ENCODE measurements at regions not wholly inside any gene's neighbourhood (a gene's known extent, or its start where the extent isn't known, plus 50 kb on each side); places are given as distances from the start of the nearest gene placed in this dataset.
"Not testable (repeated sequence)": the region's sequence is repeated elsewhere in the genome, so short reads cannot be mapped to it uniquely, and the experiment has no call there.

DNA sequence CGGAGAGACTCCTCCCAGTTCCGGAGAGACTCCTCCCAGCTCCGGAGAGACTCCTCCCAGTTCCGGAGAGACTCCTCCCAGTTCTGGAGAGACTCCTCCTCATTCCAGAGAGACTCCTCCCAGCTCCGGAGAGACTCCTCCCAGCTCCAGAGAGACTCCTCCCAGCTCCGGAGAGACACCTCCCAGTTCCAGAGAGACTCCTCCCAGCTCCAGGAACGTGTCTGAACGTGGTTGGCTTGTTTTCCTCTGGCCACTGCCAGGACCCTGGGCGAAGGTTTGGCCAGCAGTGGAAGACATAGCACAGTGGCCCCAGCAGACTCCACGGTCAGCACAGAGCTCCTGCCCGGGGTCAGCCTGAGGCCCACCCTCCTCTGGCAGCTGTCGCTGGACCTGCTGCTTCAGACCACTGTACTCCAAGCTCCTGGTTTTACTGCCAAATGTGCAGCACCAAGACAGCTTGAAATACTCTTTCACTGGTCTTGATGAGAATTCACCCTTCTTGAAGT, 122.3 kb upstream of the AFDN start:
- Histone ChIP-seq H3K9ac (ENCODE audit: low read length) (no peak overlapping the region), H3K9me3 (ENCODE audit: control insufficient read depth, insufficient read depth, low read depth, low read length) (no peaks in the 10 kb centered on the region), H3K4me1 (ENCODE audit: control insufficient read depth, insufficient read depth, low read length) (peaks cover 9% of the 10 kb centered on the region), H3K27ac (ENCODE audit: low read depth, low read length) (no peak overlapping the region), H3K27me3 (ENCODE audit: control insufficient read depth, insufficient read depth, low read length) (no peaks in the 10 kb centered on the region), H3K36me3 (ENCODE audit: control insufficient read depth, insufficient read depth, low read length) (no peaks in the 10 kb centered on the region), H3K4me3 (ENCODE audit: low read depth, low read length) (no peak overlapping the region)

DNA sequence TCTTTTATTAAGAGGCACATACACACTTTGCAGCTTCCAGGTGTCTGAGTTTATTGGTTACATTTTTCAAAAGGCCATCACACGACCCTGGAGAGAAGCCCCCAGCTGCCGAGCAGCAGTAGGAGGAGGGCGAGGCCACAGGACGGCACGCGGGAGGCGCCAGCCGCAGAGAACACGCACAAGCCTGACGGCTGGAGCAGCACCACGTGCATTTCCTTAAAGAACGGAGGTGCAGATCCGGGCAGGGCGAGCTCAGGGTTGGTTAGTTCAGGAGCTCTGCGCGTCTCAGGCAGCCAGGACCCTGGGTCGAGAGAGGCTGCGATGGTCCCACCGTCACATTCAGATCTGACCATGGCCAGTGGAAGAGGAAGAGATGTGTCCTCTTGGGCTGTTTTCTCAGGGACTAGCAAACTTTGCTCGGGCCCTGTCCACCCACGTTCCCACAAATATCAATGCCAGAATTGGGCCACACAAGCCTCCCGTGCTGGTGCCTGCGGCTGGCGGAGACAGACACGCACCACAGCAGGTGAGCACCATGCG, 121.4 kb upstream of the AFDN start:
- Histone ChIP-seq H3K27me3 (ENCODE audit: control insufficient read depth, insufficient read depth, low read length) (no peaks in the 10 kb centered on the region), H3K4me3 (ENCODE audit: low read depth, low read length) (no peak overlapping the region), H3K9me3 (ENCODE audit: control insufficient read depth, insufficient read depth, low read depth, low read length) (no peaks in the 10 kb centered on the region)

DNA sequence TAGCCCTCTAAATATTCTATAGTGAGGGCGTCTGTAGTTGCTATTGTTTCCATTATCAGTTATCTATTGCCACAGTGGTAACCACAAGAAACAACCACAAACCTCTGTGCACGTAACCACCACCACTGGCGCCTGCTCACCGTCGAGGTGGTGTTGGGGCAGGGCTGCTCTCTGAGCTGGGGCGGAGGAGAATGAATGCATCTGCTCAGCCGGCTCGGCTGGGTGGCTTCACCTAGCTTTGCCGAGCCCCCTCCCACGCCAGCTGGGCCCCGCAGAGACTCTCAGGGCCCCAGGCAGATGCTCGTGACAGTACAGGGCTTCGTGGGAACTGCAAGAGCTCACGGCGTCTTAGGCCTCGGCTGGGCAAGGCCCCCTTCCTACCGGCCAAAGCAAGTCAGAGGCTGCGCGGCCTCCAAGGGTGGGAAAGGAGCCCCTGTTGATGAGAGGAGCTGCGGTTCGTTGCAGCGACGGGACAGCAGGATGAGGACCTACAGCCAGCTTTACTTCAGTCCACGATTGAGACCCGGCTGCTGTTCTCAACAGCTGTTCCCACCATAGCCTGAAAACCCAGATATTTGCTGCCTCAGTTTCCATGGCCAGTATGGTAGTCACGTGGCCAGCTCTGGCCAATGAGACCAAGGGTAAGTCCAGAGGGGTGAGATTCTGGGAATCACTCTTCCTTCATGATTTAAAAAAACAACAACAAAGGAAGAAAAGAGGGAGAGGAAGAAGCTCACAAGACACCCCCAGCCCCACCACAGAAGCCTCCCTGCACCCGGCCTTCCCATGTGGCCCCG, 120.2 kb upstream of the AFDN start:
- no peaks in the 10 kb centered on the region; the same call in 1 of the 2 replicates for H3K4me1 ChIP-seq (ENCODE audit: control insufficient read depth, insufficient read depth, low read length)
- no peaks in the 10 kb centered on the region for H3K27me3 ChIP-seq (ENCODE audit: control insufficient read depth, insufficient read depth, low read length)
- H3K9ac ChIP-seq (ENCODE audit: low read length), result no peak overlapping the region
- no peaks in the 10 kb centered on the region for H3K36me3 ChIP-seq (ENCODE audit: control insufficient read depth, insufficient read depth, low read length)
- no peak overlapping the region for H3K27ac ChIP-seq (ENCODE audit: low read depth, low read length)
- H3K4me3 ChIP-seq (ENCODE audit: low read depth, low read length), result no peak overlapping the region
- H3K9me3 ChIP-seq (ENCODE audit: control insufficient read depth, insufficient read depth, low read depth, low read length), result no peaks in the 10 kb centered on the region

More for the DNA sequence above, 121.4 kb upstream of the AFDN start:
- Histone ChIP-seq H3K4me1 (ENCODE audit: control insufficient read depth, insufficient read depth, low read length) (peaks cover 1% of the 10 kb centered on the region; the same call in 1 of the 2 replicates), H3K36me3 (ENCODE audit: control insufficient read depth, insufficient read depth, low read length) (no peaks in the 10 kb centered on the region), H3K9ac (ENCODE audit: low read length) (no peak overlapping the region), H3K27ac (ENCODE audit: low read depth, low read length) (no peak overlapping the region)

DNA sequence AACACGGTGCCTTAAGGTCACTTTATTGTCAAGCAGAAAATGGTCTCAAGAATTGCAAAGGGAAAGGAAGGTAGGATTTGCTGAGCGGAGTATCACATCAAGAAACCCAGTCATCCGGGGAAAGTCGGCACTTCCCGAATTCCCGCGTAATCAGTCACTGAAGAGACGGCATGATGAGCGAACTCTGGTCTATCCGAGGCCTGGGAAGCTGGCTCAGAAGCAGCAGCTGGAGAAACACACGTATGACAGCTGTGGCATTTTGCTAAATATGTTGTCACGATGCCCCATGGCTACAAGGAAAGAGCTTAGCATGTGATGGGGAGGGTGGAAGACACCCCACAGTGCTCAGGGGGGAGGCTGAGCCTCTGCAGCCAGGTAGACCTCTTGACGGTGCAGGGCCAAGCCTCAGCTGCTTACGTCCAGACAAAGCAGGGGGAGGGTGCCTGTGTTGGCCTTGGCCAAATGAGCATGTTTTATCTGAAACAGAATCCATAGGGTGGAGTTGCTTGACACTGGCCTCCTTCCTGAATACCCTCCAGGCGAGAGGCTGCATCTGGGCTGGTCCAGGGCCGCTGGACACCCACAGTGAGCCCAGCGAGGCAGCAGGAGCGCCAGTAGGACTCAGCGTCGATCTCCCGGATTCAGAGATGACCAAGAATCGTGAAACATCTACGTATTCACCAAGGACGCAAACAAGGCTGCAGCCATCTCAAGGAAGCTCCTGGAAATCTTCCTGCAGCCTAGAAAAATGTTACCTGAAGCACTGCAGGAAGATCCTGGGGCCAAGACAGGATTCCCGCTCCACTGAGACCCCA, 118.8 kb upstream of the AFDN start:
- H3K9me3 ChIP-seq (ENCODE audit: control insufficient read depth, insufficient read depth, low read depth, low read length), result no peaks in the 10 kb centered on the region
- no peak overlapping the region for H3K4me3 ChIP-seq (ENCODE audit: low read depth, low read length)
- no peak overlapping the region for H3K27ac ChIP-seq (ENCODE audit: low read depth, low read length)
- no peaks in the 10 kb centered on the region for H3K27me3 ChIP-seq (ENCODE audit: control insufficient read depth, insufficient read depth, low read length)
- no peak overlapping the region for H3K9ac ChIP-seq (ENCODE audit: low read length)
- H3K36me3 ChIP-seq (ENCODE audit: control insufficient read depth, insufficient read depth, low read length), result no peaks in the 10 kb centered on the region
- peaks cover 3% of the 10 kb centered on the region; the same call in 1 of the 2 replicates for H3K4me1 ChIP-seq (ENCODE audit: control insufficient read depth, insufficient read depth, low read length)

DNA sequence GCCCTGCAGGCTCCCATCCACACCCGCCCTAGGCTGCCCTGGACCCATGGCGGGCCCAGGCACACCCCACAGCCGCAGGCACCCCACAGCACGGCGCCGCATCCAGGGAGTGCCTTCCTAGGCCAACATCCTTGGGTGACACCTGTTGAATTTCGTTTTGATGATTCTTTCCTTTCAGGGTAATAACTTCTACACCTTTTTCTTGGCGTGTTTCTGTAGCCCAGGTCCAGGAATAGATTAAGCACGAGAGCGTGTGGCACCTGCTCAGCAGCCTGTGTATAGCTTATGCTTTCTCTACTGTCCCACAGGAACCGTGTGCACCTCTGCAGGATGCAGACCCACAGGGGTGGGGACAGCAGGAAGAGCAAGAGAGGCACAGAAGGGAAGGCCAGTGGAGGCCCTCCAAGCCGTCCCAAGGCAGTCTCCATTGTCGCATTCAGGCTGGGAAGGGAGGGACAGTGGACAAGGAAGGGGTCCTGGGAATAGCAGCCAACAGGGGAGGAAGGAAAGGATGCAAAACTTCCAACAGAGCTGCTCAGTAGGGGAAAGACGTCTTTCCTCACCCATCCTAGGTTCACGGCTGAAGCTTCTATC, 118.1 kb upstream of the AFDN start:
- Histone ChIP-seq H3K36me3 (ENCODE audit: control insufficient read depth, insufficient read depth, low read length) (no peaks in the 10 kb centered on the region), H3K4me1 (ENCODE audit: control insufficient read depth, insufficient read depth, low read length) (peaks cover 10% of the 10 kb centered on the region; the same call in 1 of the 2 replicates), H3K9ac (ENCODE audit: low read length) (no peak overlapping the region), H3K27ac (ENCODE audit: low read depth, low read length) (no peak overlapping the region), H3K27me3 (ENCODE audit: control insufficient read depth, insufficient read depth, low read length) (no peaks in the 10 kb centered on the region), H3K9me3 (ENCODE audit: control insufficient read depth, insufficient read depth, low read depth, low read length) (no peaks in the 10 kb centered on the region), H3K4me3 (ENCODE audit: low read depth, low read length) (no peak overlapping the region)

DNA sequence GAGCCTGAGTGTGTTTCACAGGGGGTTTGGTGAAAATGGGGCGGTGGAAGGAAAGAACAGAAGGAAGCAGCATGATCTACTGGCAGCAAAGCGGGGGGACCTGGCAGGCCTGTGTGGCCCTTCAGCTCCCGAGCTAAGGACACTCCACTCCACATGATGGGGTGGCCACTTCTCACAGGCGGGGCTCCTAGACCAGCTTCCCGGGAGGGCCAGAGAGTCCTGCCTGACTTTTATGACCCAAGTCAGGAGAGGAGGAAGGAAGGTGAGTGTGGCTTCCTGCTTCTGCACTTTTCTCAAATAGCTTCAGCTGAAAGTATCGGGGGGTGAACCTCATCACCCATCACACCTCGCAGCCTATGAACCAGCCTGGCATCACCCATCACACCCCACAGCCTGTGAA, 117.5 kb upstream of the AFDN start:
- no peaks in the 10 kb centered on the region for H3K9me3 ChIP-seq (ENCODE audit: control insufficient read depth, insufficient read depth, low read depth, low read length)
- H3K27me3 ChIP-seq (ENCODE audit: control insufficient read depth, insufficient read depth, low read length), result no peaks in the 10 kb centered on the region
- H3K4me1 ChIP-seq (ENCODE audit: control insufficient read depth, insufficient read depth, low read length), result peaks cover 16% of the 10 kb centered on the region; the same call in 1 of the 2 replicates
- no peak overlapping the region for H3K27ac ChIP-seq (ENCODE audit: low read depth, low read length)
- no peaks in the 10 kb centered on the region for H3K36me3 ChIP-seq (ENCODE audit: control insufficient read depth, insufficient read depth, low read length)
- H3K4me3 ChIP-seq (ENCODE audit: low read depth, low read length), result no peak overlapping the region
- no peak overlapping the region for H3K9ac ChIP-seq (ENCODE audit: low read length)

DNA sequence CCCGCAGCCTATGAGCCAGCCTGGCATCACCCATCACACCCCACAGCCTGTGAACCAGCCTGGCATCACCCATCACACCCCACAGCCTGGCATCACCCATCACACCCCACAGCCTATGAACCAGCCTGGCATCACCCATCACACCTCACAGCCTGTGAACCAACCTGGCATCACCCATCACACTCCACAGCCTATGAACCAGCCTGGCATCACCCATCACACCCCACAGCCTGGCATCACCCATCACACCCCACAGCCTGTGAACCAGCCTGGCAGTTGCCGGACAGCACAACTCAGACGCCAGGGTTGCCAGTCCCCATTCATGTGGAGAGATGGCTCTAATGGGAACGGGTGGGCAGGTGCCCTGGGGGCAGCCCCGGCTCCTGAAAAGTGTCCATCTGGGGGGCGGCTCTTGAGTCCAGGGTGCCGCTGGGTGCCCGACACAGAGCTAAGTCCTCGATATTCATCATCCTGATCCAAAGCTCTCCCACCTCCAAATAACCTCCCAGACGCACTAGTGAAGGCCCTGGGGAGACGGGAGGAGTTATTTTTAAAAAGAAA, 116.9 kb upstream of the AFDN start:
- H3K27me3 ChIP-seq (ENCODE audit: control insufficient read depth, insufficient read depth, low read length); H3K27ac ChIP-seq (ENCODE audit: low read depth, low read length); H3K9me3 ChIP-seq (ENCODE audit: control insufficient read depth, insufficient read depth, low read depth, low read length); H3K9ac ChIP-seq (ENCODE audit: low read length); H3K36me3 ChIP-seq (ENCODE audit: control insufficient read depth, insufficient read depth, low read length); H3K4me3 ChIP-seq (ENCODE audit: low read depth, low read length): not testable (repeated sequence)
- peaks cover 18% of the 10 kb centered on the region; the same call in 1 of the 2 replicates for H3K4me1 ChIP-seq (ENCODE audit: control insufficient read depth, insufficient read depth, low read length)

DNA sequence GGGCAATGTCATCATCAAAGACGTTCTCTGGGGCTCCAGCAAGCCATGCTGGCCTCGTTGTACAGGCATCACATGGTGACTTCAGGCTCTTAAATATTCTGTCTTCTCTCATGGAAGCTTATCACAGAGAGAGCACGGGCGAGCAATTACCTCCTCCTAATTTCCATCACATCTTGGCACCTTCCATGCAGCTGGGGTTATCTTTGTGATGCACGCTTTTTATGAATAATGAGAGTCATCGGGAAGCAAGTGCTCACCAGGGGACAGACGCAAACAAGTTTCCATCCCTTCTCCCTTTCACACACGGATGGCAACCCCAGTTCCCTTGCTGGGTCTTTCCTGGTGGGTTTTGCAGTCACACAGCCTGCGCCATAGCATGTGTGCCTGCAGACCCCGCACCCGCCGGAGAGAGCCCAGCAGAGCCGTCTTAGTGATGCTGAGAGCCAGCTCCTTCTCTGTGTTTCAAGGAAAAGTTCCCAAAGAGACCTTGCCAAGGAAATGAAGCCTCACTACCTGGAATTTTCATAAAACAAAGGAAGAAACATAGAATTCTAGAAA, 116.3 kb upstream of the AFDN start:
- no peaks in the 10 kb centered on the region for H3K27me3 ChIP-seq (ENCODE audit: control insufficient read depth, insufficient read depth, low read length)

DNA sequence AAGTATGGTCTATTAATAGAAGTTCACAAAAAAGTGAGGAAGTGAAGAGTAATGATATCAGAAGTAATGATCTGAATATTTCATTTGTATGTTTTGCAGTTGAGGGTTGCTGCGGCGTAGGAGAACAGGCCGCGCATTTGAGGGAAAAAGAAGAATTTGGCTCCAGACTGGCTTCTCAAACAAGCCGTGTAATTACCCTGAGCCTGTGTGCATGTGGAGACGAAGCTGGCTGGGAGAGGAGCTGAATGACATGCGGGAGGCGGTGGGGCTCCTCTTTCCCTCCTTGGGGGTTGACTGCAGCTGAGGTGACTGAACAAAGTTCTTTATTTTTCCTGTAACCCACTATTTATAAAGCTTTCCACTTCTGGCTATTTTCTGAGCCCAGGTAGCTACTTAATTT, 115.5 kb upstream of the AFDN start:
- Histone ChIP-seq H3K4me3 (ENCODE audit: low read depth, low read length) (no peak overlapping the region), H3K27me3 (ENCODE audit: control insufficient read depth, insufficient read depth, low read length) (no peaks in the 10 kb centered on the region), H3K9me3 (ENCODE audit: control insufficient read depth, insufficient read depth, low read depth, low read length) (no peaks in the 10 kb centered on the region), H3K4me1 (ENCODE audit: control insufficient read depth, insufficient read depth, low read length) (peaks cover 18% of the 10 kb centered on the region; the same call in 1 of the 2 replicates), H3K36me3 (ENCODE audit: control insufficient read depth, insufficient read depth, low read length) (no peaks in the 10 kb centered on the region), H3K27ac (ENCODE audit: low read depth, low read length) (no peak overlapping the region), H3K9ac (ENCODE audit: low read length) (no peak overlapping the region)

More for the DNA sequence above, 116.3 kb upstream of the AFDN start:
- Histone ChIP-seq H3K4me3 (ENCODE audit: low read depth, low read length) (no peak overlapping the region), H3K9ac (ENCODE audit: low read length) (no peak overlapping the region), H3K36me3 (ENCODE audit: control insufficient read depth, insufficient read depth, low read length) (no peaks in the 10 kb centered on the region), H3K4me1 (ENCODE audit: control insufficient read depth, insufficient read depth, low read length) (peaks cover 18% of the 10 kb centered on the region; the same call in 1 of the 2 replicates), H3K9me3 (ENCODE audit: control insufficient read depth, insufficient read depth, low read depth, low read length) (no peaks in the 10 kb centered on the region), H3K27ac (ENCODE audit: low read depth, low read length) (no peak overlapping the region)

Data from HUES6 (cell line).